H1 (cell line): ENCODE measurements at regions not wholly inside any gene's neighbourhood (a gene's known extent, or its start where the extent isn't known, plus 50 kb on each side); places are given as distances from the start of the nearest gene placed in this dataset.

ENCODE experiments used
- CTCF ChIP-seq, 3 experiments: IDR thresholded peaks; 1 replicate in 2 of 3; 2 replicates in 1 of 3; pipeline versions ENCODE4 v1.5.1 to v1.6.1; 2011; ENCODE audit warnings: low read length in 3 of 3, mild to moderate bottlenecking in 3 of 3, inconsistent platforms in 2 of 3, low read depth in 1 of 3, moderate library complexity in 1 of 3; ENCODE audit not compliant: insufficient read depth in 1 of 3; ENCODE audit errors: control extremely low read depth in 1 of 3
- EZH2 ChIP-seq: fragments of 200-600 bp; sonication (generic); IDR thresholded peaks from 2 replicates; pipeline ENCODE4 v1.7.1; 2012; ENCODE audit warnings: low read depth, mild to moderate bottlenecking, moderate library complexity, low read length, inconsistent platforms; ENCODE audit not compliant: severe bottlenecking
- KDM1A ChIP-seq: fragments of 200-600, 300-600 bp; sonication (generic); IDR thresholded peaks from 2 replicates; pipeline ENCODE4 v1.7.1; 2016; ENCODE audit warnings: mild to moderate bottlenecking, low read length, borderline replicate concordance
- TF ChIP-seq, protein P1 (sequence below): IDR thresholded peaks from 2 replicates; pipeline ENCODE4 v1.6.1; 2011; ENCODE audit warnings: low read length, improper control_type of control experiment

GRCh38 chr1:228917342-228917741 is 182.1 kb downstream of the RHOU start:
- TF ChIP-seq KDM1A = no peak
- TF ChIP-seq, protein P1, sequence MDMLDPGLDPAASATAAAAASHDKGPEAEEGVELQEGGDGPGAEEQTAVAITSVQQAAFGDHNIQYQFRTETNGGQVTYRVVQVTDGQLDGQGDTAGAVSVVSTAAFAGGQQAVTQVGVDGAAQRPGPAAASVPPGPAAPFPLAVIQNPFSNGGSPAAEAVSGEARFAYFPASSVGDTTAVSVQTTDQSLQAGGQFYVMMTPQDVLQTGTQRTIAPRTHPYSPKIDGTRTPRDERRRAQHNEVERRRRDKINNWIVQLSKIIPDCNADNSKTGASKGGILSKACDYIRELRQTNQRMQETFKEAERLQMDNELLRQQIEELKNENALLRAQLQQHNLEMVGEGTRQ = no peak
- no peak for TF ChIP-seq CTCF (IDR thresholded peaks at IDR 0.05; ENCODE audit: control extremely low read depth in 1 of 3, insufficient read depth in 1 of 3, low read depth in 1 of 3, low read length in 3 of 3)
- no peak for TF ChIP-seq EZH2
